GM21825 (cell line): ENCODE measurements at regions not wholly inside any gene's neighbourhood (a gene's known extent, or its start where the extent isn't known, plus 50 kb on each side); places are given as distances from the start of the nearest gene placed in this dataset.

Experiments
- ATAC-seq: cut with Tn5 transposase; IDR thresholded peaks from one replicate; pipeline ENCODE4 v1.9.1; 2021; ENCODE audit warnings: mild to moderate bottlenecking, moderate library complexity; ENCODE audit not compliant: unreplicated experiment

GRCh38 chr1:234990328-234990675 lies 138.3 kb downstream of the TOMM20 start:
- ATAC-seq: no peak

- no peak for ATAC-seq
Observed at GRCh38 chr1:234989479-234990327, 138.9 kb downstream of the TOMM20 start.

GRCh38 chr1:234989019-234989418 lies 139.6 kb downstream of the TOMM20 start:
- no peak for ATAC-seq

- ATAC-seq: no peak
Observed at GRCh38 chr1:234988536-234988935, 140.1 kb downstream of the TOMM20 start.

- ATAC-seq: no peak
Observed at GRCh38 chr1:234988155-234988517, 140.5 kb downstream of the TOMM20 start.

GRCh38 chr1:234987415-234988154 lies 141.1 kb downstream of the TOMM20 start:
- ATAC-seq: peak; percentile 47

- ATAC-seq: no peak
Observed at GRCh38 chr1:234986750-234987414, 141.8 kb downstream of the TOMM20 start.

GRCh38 chr1:234985516-234986294 lies 142.9 kb downstream of the TOMM20 start:
- no peak for ATAC-seq

- no peak for ATAC-seq
Observed at GRCh38 chr1:234985007-234985370, 143.6 kb downstream of the TOMM20 start.

GRCh38 chr1:234983564-234984238 lies 144.9 kb downstream of the TOMM20 start:
- ATAC-seq: no peak

GRCh38 chr1:234981758-234982157 lies 146.9 kb downstream of the TOMM20 start:
- ATAC-seq: no peak

GRCh38 chr1:234980645-234981396 lies 147.8 kb downstream of the TOMM20 start:
- ATAC-seq: peak; percentile 30

- no peak for ATAC-seq
Observed at GRCh38 chr1:234980291-234980644, 148.4 kb downstream of the TOMM20 start.

GRCh38 chr1:234979296-234980279 lies 149.0 kb downstream of the TOMM20 start:
- ATAC-seq: no peak

- peak; percentile 60 for ATAC-seq
Observed at GRCh38 chr1:234978397-234979295, 150.0 kb downstream of the TOMM20 start.

- no peak for ATAC-seq
Observed at GRCh38 chr1:234977875-234978396, 150.7 kb downstream of the TOMM20 start.
